ENCODE measurements at regions not wholly inside any gene's neighbourhood (a gene's known extent, or its start where the extent isn't known, plus 50 kb on each side); places are given as distances from the start of the nearest gene placed in this dataset.
A peak's percentile ranks its signal among the peaks of the same experiment; 100 is the strongest.

DNA sequence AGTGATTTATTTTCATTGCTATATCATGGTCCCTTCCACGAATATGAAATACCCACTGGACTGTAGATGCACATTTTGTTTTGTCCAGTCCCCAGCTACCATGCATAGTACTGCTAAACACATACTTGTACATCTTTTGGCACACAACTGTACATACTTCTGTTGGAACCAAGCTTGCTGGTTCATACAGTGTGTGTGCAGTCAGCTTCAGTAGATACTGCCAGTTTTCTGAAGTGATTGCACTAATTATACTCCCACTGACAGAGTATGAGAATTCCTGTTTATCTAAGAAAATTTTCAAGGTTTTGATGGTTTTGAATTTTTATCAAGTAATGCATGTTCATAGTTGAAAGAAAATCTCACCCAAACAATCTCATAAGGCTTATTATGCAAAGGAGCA is 100.7 kb upstream of the LMCD1 start:
- no peak for DNase-seq (ENCODE audit: low read depth)
- TF ChIP-seq, protein P1, sequence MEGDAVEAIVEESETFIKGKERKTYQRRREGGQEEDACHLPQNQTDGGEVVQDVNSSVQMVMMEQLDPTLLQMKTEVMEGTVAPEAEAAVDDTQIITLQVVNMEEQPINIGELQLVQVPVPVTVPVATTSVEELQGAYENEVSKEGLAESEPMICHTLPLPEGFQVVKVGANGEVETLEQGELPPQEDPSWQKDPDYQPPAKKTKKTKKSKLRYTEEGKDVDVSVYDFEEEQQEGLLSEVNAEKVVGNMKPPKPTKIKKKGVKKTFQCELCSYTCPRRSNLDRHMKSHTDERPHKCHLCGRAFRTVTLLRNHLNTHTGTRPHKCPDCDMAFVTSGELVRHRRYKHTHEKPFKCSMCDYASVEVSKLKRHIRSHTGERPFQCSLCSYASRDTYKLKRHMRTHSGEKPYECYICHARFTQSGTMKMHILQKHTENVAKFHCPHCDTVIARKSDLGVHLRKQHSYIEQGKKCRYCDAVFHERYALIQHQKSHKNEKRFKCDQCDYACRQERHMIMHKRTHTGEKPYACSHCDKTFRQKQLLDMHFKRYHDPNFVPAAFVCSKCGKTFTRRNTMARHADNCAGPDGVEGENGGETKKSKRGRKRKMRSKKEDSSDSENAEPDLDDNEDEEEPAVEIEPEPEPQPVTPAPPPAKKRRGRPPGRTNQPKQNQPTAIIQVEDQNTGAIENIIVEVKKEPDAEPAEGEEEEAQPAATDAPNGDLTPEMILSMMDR (IDR thresholded peaks at IDR 0.05; ENCODE audit: low read length, missing control alignments), result no peak
- H3K4me3 ChIP-seq (replicated peaks; ENCODE audit: low read depth, low read length), result no peak overlapping the region

GRCh38 chr3:8403996-8404395 is 97.6 kb upstream of the LMCD1 start:
- no peak for DNase-seq (ENCODE audit: low read depth)
- TF ChIP-seq, protein P1 (IDR thresholded peaks at IDR 0.05; ENCODE audit: low read length, missing control alignments), result no peak
- H3K4me3 ChIP-seq (replicated peaks; ENCODE audit: low read depth, low read length), result no peak overlapping the region

DNA sequence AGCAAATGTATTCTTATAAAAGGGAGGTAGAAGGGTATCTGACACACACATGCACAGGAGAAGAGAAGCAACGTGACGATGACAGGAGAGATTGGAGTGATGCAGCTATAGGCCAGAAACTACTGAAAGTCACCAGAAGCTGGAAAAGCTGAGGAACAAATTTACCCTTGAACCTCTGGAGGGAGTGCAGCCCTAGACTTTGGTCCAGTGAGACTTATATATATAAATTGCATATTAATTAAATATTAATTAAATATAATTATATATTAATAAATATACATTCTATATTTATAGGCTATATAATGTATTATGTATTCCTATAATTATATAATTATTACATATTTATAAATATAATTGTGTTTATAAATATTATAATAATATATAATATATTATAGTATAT is 96.5 kb upstream of the LMCD1 start:
- TF ChIP-seq, protein P1 (IDR thresholded peaks at IDR 0.05; ENCODE audit: low read length, missing control alignments), result no peak
- H3K4me3 ChIP-seq (replicated peaks; ENCODE audit: low read depth, low read length), result no peak overlapping the region
- no peak for DNase-seq (ENCODE audit: low read depth)

GRCh38 chr3:8406479-8406878 is 95.1 kb upstream of the LMCD1 start:
- TF ChIP-seq, protein P1 (IDR thresholded peaks at IDR 0.05; ENCODE audit: low read length, missing control alignments), result no peak
- no peak overlapping the region for H3K4me3 ChIP-seq (replicated peaks; ENCODE audit: low read depth, low read length)
- no peak for DNase-seq (ENCODE audit: low read depth)

DNA sequence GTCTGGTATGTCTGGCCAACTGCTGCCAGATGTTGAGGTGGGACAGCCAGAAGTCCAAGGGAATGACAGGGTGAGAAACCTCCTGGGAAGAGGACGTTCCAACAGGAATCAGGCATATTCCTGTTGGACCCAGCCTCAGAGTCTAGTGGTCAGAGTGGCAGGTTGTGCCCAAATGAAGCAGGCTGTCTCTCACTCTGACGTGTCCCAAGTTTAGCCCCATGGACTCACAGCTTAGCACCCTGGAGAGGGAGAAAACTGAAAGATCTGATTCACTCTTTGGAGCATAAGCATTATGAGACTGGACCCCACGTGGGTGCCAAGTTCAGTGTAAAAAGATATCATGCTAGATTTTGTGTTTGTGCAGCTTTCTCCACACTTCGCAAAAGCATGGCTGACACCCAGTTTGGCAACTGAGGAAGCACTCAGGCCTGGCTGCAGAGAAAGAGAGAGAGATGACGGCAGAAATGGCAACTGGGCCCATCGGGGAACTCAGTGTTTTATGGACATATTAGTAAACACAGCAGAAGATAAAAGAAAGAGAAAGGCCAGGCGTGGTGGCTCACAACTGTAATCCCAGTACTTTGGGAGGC is 88.2 kb upstream of the LMCD1 start:
- H3K4me3 ChIP-seq (replicated peaks; ENCODE audit: low read depth, low read length), result no peak overlapping the region
- no peak for DNase-seq (ENCODE audit: low read depth)
- TF ChIP-seq, protein P1 (IDR thresholded peaks at IDR 0.05; ENCODE audit: low read length, missing control alignments), result no peak

DNA sequence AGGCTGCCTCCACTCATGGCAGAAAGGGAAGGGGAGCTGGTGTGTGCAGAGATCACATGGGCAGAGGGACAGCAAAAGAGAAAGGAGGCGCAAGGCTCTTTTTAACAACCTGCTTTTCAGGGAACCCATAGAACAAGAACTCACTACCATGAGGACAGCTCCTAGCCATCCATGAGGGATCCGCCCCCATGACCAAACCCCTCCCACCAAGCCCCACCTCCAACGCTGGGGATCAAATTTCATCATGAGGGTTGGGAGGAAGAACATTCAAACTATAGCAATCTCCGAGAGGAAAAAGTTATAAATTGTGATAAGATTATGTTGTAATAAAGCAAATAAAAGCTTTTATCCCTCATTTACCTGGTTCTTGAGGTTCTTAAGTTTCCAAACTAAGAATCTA is 84.7 kb upstream of the LMCD1 start:
- peak; percentile 27 for DNase-seq (ENCODE audit: low read depth)
- TF ChIP-seq, protein P1 (IDR thresholded peaks at IDR 0.05; ENCODE audit: low read length, missing control alignments), result no peak
- peak overlapping the region; percentile 6 for H3K4me3 ChIP-seq (replicated peaks; ENCODE audit: low read depth, low read length)

DNA sequence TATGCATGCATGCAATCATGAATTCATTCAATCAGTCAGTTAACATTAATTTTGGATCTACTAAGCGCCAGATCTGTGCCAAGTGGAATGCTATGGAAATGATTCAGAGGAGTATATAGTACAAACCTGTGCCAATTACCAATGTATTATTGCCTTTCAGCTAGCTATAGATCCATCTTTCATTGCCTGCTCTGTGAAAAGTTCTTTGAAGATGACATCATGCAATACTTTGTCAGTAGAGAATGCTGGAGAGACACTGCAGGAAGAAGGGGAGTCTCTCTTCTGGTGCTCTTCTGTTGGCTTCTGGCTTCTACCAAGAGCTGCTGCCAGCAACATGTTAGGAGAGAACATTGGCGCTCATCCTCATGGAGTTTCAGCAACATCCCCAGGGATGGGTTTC is 81.0 kb upstream of the LMCD1 start:
- TF ChIP-seq, protein P1 (IDR thresholded peaks at IDR 0.05; ENCODE audit: low read length, missing control alignments), result no peak
- DNase-seq (ENCODE audit: low read depth), result no peak
- no peak overlapping the region for H3K4me3 ChIP-seq (replicated peaks; ENCODE audit: low read depth, low read length)
